Colon (tissue), 2 donors: ENCODE measurements at regions not wholly inside any gene's neighbourhood (a gene's known extent, or its start where the extent isn't known, plus 50 kb on each side); places are given as distances from the start of the nearest gene placed in this dataset.
"Not testable (repeated sequence)": the region's sequence is repeated elsewhere in the genome, so short reads cannot be mapped to it uniquely, and the experiment has no call there.

Experiments
- FAIRE-seq: peaks from 2 replicates; lab custom pipeline; 2012; peaks lifted over from hg19 to GRCh38; lab: Jason Lieb, UNC
- donor health status: control.
- donor health status: control.

DNA sequence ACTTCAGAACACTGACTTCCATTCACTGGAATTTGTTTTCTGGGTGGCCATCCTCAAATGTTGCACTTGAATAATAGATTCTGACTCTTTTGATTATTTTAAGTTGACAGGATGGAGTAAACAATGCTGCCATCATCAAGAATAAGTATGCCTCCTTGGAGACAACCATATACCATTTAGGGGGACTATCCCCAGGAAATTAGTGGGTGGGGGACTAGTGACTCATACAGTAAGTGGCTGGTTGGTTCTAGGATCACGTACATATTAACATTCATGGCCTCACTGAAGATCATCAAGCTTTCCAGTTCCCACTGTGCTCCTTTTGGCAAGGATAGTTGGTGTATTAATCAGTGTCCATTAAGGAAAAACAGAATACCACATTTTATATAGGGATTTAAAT is 615.2 kb downstream of the CCSER2 start:
- no peak for FAIRE-seq

DNA sequence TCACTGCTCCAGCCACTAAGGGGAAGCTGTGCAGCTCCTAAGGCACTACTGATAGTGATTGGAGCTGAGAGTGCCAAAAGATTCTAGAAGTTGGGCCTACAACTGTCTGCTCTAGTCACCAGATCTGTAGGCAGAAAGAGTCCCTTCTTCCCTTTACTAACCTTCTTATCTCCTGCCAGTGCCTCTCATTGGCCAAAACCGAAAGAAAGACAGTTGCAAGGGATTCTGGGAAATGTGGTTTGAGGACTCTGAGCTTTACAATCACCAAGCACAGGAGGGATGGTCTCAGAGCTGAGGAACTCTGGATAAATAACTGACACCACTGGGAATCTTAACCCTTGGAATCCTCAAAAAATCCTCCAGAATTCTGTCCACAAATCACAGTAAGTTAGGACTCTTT is 615.8 kb downstream of the CCSER2 start:
- no peak for FAIRE-seq

DNA sequence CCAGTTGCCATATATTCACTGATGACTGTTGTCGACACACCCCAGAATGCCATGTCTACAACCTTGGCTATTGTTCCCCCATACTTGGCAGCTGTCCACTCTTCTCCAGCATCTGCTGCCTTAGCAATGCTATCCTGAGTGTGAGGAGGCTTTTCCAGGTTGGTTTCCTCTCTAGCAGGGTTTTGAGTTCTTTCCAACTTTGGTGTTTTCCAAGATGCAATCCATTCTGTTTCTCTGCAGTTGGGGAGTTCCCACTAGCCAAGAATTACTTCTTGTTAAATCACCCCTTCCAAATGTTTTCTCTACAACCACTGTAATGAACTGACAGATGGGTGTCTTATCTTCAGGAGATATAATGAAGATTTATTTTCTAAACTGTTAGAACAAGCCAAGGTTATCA is 617.4 kb downstream of the CCSER2 start:
- FAIRE-seq = no peak

DNA sequence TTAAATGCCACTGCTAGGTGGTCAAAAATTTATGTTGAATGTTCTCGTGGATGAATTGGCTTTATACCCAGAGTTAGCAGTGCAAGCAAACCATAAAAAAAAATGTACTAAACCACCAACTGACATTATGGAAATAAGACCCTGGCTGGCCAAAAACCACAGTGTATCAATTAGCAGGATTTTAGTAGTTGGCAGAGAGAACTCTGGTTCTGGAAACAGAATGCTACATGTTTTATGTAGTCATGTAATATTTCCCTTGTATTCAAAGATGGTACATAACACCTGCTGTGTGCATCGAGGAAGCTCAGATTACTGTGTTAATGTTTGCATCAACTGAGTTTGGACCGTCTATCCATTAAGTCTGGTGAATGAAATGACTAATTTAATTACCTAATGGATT is 618.5 kb downstream of the CCSER2 start:
- no peak for FAIRE-seq

DNA sequence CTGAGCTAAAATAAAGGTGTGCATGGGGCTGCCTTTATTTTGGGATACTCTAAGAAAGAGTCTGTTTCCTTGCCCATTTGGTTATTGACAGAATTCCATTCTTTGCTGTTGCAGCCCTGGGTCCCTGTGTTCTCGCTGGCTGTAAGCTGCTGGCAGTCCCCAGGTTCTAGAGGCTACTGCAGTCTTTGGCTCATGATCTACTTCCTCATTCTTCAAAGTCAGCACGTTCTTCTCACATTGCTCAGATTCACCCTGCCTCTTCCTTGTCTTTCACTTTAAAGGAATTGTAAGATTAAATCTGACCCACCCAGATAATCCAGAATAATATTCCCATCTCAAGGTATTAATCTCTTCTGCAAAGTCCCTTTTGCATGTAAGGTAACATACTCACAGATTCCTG is 620.3 kb downstream of the CCSER2 start:
- no peak for FAIRE-seq

DNA sequence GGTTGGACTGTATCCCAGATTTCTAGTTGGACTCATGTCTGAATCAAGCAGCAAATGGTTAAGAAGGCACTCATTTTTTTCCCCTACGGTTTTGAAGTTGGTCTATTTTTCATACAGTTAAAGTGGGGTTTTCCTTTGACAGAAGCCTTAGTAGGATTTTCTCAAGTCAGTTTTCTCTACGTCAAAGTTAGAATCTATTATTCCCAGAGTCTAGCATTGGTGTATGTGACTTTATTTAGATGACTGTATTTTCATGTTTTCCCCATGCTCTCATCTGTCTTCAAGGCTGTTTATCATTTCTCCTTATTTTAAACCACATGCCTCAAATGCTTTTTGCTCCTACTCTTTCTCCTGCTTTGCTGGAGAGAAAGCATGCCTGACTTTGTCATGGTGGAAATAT is 623.2 kb downstream of the CCSER2 start:
- no peak for FAIRE-seq

DNA sequence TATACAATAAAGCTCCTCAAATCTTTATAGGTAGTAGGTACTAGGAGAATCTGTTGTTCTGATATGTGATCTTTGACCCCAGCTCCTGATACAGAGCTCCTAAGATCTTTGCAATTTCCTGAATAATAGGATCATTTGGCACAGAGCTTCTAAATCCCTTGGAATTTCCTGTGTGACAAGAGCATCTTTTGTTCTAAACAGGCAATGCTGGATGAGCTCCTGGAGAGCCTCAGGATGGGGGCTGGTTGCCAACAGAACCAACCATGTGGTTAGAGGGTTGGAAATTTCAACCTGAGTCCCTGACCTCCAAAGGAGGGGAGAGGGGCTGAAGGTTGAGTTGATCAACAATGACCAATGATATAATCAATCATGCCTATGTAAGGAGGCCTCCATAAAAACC is 629.0 kb downstream of the CCSER2 start:
- no peak for FAIRE-seq

DNA sequence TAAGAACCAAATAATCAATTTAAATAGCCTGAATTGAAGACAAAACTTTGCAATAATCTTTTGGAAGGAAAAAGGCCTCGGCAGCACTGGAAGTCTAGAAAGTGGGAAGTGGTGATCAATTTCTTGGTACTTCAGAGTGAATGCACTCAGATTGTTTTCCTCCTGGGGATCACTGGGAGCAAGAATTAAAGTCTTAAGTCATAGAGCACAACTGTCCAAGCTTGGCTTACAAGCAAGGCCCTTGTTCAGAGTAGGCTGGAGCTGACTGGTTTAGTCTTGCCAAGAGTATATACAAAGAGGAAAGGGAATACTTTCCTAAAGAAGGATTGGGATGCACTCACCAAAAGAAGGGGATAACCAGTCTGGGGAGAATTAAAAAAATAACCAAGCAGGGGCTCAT is 637.1 kb downstream of the CCSER2 start:
- FAIRE-seq = no peak

DNA sequence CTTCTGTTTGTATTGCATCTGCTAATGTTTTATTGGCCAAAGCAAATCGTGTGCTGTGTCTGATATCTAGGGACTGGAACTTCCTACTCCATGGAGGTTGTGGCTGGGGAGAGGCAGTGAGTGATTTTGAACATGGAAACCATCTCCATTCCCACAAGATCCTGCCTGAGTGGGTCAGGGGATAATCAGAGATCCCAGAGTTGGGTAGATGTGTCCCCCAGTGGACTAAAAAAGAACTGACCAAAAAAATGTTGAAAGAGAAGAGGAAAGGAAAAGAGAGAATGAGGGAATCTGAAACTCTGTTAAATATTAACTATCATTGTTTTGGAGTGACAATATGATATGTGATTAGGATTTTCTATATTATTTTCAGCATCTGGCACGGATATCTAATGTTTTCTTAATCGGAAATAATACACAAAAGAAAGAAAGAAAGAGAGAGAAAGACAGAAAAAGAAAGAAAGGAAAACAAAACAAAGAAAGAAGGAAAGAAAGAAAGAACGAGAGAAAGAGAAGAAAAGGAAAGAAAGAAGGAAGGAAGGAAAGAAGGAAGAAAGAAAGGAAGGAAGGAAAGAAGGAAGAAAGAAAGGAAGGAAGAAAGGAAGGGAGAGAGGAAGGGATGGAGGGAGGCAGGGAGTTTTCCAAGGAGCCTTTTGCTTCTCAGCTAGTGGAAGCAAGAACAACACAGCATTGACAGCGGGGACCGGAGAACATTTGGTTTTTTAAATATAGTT is 638.5 kb downstream of the CCSER2 start:
- FAIRE-seq = no peak

DNA sequence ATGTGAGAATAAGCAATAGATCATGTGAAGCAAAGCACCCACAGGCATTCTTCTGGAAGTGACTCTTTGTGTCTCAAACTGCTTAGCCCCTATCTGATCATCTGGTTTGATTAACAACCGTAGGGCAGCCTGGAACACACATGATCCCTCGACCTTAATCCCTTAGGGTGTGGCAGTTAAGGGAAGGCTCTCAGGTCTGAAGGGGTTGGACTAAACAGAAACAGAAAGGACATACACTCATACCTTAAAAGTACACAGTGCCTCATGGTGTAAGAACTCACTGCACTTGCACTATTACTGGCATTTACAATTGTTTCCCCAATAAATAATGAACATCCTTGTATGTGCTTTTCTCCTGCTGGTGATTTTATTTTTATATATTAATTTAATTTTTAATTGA is 640.9 kb downstream of the CCSER2 start:
- not testable (repeated sequence) for FAIRE-seq

DNA sequence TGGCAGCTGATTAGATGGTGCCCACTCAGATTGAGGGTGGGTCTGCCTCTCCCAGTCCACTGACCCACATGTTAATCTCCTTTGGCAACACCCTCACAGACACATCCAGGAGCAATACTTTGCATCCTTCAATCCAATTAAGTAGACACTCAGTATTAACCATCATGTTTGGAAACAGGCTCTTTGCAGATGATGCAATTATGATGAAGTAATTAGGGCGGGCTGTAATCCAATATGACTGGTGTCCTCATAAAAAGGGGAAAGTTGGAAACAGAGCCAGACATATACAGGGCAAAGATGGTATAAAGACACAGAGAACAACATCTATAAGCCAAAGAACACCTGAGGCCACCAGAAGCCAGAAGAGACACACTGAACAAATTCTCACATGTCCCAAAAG is 658.6 kb downstream of the CCSER2 start:
- FAIRE-seq = no peak

DNA sequence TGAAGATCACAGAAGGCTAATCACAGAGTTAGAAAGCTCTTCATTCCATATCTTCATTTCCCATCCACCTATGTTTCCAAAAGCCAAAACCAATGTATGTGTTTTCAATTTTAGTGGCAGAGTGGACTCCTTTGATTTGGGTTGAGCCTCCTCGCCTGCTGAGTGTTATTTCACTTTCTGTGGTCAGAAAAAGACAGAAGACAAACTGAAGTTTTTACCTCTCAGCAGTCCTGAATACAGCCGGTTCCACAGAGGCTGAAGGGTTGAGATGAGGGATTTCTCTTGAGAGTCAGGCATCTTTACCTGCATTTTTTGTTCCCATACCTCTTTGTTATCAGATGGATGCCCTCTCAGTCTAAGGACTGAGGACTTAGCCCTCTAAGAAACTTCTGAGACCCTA is 659.6 kb downstream of the CCSER2 start:
- no peak for FAIRE-seq

DNA sequence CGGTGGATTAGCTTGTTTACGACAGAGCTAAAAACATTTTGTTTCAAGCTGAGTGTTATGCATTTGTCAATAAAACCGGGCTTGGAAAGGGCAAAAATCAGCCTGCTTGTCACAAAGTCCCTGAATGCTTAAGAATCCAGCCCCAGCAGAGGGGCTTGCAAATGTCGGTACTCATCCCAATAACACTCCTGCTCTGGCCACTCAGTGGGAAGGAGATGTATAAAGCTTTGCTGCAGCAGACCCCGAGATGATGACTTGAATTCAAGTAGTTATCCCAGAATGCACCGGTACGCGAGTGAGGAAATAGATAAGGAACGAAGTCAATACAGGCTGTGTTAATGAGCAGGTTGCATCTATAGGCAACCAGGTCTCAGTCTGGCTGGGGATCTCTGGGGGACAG is 662.3 kb downstream of the CCSER2 start:
- FAIRE-seq = no peak

DNA sequence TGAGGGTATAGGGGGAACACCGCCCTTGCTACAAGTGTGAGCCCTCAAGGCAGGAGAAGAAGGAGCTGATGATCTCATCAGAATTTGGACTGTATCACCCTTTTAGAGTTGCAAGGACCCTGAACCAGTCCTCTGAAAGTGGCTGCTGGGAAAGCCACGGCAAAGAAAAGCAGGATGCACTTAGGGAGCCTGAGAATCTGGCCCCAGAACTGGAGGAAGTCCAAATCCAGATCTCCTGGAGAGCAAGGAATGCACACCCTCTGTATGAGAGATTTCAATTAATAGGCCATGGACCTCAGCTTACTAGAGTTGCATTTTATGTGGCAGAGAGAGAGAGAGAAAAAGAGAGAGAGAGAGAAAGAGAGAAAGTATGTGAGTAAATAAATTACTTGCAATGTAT is 662.9 kb downstream of the CCSER2 start:
- FAIRE-seq = no peak

DNA sequence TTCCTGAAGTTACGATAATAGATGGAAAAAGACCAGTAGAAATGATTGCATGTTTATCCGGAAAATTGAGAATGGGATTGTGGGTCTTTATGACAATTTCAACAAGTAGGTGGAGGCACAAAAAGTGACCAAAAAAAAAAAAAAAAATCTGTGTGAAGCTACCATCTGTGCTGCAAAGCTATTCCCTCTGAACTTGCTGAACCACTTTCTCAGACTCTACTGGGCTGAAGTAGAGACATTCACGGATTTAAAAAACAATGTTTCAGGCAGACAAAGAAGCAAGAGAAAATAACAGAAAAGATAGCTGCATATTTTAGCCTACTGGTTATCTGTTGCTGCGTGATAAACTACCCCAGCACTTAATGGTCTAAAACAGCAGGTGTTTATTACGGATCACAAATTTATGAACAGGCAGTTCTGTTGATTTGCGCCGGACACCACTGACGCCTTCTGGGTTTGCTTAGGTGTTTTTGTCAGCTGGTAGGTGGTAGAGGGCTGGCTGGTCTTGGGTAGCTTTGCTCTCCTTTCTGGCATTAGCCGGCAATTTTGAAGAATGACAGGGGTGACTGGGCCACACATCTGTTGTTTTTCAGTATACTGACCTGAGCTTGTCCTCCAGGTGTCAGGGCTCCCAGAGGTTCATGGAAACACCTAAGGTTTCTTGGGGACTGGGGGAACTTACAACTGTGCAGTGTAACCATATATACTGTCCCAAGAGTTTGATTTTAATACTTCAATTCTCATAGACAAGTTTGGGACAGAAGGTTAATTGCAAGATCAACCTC is 665.1 kb downstream of the CCSER2 start:
- no peak for FAIRE-seq

DNA sequence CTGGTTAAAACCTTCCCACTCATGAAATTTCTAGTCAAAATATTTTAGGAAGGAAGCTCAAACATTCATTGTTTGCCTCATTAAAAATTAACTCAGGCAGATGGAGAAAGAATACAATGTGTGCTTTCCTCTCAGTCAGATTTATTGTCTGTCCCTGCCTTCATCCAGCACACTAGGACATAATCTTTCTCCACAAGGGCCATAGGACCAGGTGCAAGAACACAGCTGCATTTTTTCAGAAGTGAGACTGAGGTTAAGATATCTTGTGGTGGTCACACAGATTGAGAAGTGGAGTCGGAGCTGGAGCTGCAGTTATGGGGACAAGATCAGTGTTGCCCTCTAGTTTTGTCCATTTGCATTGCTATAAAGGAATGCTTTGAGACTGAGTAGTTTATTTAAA is 666.3 kb downstream of the CCSER2 start:
- FAIRE-seq = no peak

DNA sequence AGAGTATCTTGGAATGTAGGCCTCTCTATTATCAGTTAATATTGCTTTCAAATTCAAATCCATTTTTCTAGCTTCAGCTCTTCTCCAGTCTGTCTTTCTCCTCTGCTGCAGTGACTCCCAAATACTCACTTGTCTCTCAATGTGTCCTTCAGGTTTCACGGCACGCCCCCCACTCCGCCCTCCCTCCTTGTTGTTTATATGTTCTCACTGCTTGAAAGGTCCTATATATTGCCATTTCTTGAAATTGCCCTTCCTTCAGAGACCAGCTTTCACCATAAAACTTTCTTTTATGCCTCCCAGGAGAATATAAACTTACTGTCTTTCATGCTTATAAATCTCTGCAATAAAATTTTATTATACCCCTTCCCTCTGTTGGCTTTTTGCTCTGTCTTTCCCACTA is 668.2 kb downstream of the CCSER2 start:
- FAIRE-seq = no peak

DNA sequence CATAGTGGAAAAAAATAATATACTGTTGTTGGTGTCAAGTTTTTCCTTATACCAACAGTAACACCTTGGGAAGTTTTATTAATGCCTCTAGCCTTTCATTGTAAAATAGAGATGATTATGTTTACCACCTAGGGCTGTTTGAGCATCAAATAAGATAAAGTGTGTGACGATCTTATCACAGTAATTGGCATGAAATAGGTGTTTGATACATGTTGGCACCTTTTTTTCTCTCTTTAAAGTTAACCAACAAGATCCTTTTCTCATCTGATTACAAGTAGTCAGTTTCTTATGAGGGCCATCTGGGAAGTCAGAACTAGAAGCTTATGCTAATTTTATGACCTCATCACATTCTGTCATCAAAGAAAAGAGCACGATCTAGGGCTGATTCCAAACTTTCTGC is 669.5 kb downstream of the CCSER2 start:
- FAIRE-seq = no peak

DNA sequence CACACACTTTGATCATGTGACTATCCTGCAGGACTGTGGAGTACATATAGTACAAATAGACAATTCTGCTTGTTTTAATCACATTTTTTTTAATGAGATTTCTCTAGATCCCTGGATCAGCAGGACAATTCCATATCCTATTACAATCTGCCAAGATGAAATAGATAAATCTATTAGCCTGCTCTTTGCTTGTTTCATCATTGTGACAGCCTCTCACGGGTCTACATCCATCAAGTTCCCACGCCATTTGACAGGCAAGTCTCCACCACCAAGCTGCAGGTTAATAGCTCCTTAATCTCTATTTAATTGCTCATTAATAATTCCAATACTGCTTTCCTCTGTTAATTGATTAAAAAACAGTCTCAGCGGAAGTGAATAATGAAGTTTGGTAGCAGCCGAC is 671.5 kb downstream of the CCSER2 start:
- no peak for FAIRE-seq

DNA sequence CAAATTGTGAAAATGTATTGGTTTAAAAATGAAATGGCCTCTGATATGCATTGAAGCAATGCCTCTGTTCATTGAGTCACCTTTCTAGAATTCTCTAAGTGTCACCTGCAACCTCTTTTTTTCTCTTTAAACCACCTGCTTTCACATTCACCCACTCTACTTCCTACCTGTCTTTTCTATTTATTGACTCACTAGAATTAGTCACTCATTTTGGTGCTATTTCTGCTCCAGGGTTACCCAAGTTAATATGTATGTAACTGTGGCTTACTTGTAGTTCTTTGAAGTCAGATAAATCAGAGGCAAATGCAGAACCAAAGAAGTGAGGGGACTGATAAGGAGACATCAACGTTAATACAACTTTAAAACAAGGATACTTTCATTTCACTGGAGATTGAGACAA is 674.7 kb downstream of the CCSER2 start:
- FAIRE-seq = no peak

DNA sequence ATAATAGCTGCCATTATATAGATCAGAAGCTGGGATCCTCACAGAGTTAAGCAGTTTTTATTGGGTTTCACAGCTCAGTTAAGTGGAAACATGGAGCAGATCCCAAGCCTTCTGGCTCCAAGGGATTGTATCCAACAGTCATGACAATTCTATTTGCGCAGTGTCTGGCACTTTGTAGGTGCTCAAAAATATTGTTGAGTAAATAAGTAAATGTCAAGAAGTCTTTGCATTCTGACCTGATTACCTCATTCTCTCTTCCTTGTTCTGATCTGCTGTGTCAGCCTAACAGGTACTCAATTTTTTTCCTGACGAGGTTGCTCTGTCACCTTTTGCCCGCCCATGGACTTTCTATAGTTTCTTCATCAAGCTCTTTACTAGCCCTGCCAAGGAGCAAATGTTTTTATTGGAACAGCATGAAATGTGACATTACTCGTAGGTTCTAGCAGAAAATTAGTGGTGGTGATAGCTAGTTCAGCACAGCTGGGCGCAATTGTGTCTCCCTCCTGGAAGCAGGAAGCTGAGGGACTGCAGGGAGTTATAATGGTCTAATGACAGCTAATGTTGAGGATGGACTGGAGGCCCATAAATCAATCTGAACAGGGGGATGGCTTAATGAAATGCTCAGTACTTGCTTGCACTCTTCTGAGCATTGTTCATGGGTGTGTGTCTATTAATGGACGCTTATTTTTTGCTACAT is 680.2 kb downstream of the CCSER2 start:
- no peak for FAIRE-seq

DNA sequence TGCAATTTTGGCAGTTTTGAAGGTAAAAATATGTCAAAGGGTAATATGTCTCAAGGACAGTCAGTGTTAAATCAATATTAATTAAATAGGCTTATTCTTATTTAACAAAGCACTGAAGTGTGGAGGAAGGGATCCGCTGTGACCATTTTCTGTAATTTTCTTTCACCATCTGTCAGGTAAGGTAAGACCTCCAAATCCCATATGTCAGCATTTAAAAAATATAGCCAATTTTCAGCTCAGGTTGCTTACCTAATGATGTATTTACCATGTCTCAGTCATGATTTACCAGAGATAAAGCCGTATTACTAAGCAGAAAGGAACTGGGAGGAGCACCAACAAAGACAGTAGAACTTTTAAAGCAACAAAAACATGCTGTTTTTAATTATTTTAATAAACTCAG is 683.9 kb downstream of the CCSER2 start:
- no peak for FAIRE-seq

DNA sequence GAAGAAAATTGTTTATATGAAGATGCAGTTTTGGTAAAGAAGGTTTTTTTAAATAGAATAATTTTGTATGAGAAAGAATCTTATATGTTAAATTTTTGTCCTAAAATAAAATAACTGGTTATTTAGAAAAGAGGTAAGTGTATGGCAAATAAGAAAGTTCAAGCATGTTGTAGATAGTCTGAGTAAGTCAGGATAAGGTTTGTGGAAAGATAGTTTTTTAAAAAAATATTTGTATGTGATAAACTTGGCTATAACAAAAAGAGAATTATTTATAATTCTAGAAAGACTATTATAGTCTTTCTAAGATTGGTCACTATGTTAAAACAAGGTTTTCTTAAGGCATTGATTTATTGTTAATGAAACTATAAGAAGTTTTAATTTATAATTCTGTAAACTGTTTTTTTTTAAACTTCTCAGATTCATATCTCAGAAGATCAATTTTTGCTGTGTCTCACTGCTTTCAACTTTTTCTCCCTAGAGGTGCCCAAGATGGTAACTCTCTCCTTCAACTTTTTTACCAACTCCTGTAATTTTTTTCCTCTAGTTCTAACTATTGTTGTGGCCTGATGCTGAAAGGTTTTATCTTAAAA is 698.6 kb downstream of the CCSER2 start:
- FAIRE-seq = no peak
